HL-60 (cell line): ENCODE measurements at regions not wholly inside any gene's neighbourhood (a gene's known extent, or its start where the extent isn't known, plus 50 kb on each side); places are given as distances from the start of the nearest gene placed in this dataset.

Experiments
- POLR2AphosphoS5 ChIP-seq: IDR thresholded peaks from 2 replicates; pipeline ENCODE4 v1.6.1; 2012; ENCODE audit warnings: low read depth
- SPI1 ChIP-seq: IDR thresholded peaks from 2 replicates; pipeline ENCODE4 v1.6.1; 2012; ENCODE audit warnings: low read depth, mild to moderate bottlenecking, borderline replicate concordance
- TF ChIP-seq, protein P1 (sequence below): IDR thresholded peaks from one replicate; pipeline ENCODE4 v1.5.1; 2011; ENCODE audit warnings: low read length, control low read depth, inconsistent platforms; ENCODE audit not compliant: insufficient read depth
- TF ChIP-seq, protein P2 (sequence below): IDR thresholded peaks from 2 replicates; pipeline ENCODE4 v1.6.1; 2012; ENCODE audit warnings: low read depth; ENCODE audit not compliant: insufficient replicate concordance

DNA sequence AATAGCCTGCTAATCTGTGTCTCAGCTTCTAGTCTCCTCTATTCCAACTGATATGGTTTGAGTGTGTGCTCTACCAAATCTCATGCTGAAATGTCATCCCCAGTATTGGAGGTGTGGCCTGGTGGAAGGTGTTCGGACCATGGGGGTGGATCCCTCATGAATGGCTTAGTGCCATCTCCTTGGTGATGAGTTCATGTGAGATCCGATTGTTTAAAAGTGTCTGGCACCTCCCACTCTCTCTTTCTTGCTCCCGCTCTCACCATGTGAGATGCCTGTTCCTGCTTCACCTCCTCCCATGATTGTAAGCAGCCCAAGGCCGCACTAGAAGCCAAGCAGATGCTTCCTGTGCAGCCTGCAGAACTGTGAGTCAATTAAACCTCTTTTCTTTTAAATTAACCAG lies 73.5 kb upstream of the CAMK1G start:
- TF ChIP-seq POLR2AphosphoS5, result no peak
- TF ChIP-seq SPI1, result no peak
- TF ChIP-seq, protein P1, sequence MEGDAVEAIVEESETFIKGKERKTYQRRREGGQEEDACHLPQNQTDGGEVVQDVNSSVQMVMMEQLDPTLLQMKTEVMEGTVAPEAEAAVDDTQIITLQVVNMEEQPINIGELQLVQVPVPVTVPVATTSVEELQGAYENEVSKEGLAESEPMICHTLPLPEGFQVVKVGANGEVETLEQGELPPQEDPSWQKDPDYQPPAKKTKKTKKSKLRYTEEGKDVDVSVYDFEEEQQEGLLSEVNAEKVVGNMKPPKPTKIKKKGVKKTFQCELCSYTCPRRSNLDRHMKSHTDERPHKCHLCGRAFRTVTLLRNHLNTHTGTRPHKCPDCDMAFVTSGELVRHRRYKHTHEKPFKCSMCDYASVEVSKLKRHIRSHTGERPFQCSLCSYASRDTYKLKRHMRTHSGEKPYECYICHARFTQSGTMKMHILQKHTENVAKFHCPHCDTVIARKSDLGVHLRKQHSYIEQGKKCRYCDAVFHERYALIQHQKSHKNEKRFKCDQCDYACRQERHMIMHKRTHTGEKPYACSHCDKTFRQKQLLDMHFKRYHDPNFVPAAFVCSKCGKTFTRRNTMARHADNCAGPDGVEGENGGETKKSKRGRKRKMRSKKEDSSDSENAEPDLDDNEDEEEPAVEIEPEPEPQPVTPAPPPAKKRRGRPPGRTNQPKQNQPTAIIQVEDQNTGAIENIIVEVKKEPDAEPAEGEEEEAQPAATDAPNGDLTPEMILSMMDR, result no peak
- TF ChIP-seq, protein P2, sequence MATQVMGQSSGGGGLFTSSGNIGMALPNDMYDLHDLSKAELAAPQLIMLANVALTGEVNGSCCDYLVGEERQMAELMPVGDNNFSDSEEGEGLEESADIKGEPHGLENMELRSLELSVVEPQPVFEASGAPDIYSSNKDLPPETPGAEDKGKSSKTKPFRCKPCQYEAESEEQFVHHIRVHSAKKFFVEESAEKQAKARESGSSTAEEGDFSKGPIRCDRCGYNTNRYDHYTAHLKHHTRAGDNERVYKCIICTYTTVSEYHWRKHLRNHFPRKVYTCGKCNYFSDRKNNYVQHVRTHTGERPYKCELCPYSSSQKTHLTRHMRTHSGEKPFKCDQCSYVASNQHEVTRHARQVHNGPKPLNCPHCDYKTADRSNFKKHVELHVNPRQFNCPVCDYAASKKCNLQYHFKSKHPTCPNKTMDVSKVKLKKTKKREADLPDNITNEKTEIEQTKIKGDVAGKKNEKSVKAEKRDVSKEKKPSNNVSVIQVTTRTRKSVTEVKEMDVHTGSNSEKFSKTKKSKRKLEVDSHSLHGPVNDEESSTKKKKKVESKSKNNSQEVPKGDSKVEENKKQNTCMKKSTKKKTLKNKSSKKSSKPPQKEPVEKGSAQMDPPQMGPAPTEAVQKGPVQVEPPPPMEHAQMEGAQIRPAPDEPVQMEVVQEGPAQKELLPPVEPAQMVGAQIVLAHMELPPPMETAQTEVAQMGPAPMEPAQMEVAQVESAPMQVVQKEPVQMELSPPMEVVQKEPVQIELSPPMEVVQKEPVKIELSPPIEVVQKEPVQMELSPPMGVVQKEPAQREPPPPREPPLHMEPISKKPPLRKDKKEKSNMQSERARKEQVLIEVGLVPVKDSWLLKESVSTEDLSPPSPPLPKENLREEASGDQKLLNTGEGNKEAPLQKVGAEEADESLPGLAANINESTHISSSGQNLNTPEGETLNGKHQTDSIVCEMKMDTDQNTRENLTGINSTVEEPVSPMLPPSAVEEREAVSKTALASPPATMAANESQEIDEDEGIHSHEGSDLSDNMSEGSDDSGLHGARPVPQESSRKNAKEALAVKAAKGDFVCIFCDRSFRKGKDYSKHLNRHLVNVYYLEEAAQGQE, result no peak
